NCI-H128 (cell line): ENCODE measurements at regions not wholly inside any gene's neighbourhood (a gene's known extent, or its start where the extent isn't known, plus 50 kb on each side); places are given as distances from the start of the nearest gene placed in this dataset.

Source experiments
- DNase-seq: peaks from one replicate; lab custom pipeline; 2025; ENCODE audit not compliant: unreplicated experiment; lab: John Stamatoyannopoulos, UW

- DNase-seq = no peak
These were observed 53.8 kb upstream of the VCX start for GRCh38 chrX:7789200-7789599.

GRCh38 chrX:7788334-7788733, 54.6 kb upstream of the VCX start:
- no peak for DNase-seq

GRCh38 chrX:7787714-7788113, 55.3 kb upstream of the VCX start:
- DNase-seq = no peak

GRCh38 chrX:7784580-7784979, 58.4 kb upstream of the VCX start:
- no peak for DNase-seq

GRCh38 chrX:7779644-7780043, 63.3 kb upstream of the VCX start:
- DNase-seq = no peak

- no peak for DNase-seq
These were observed 67.0 kb upstream of the VCX start for GRCh38 chrX:7775987-7776386.

- DNase-seq = no peak
These were observed 71.1 kb upstream of the VCX start for GRCh38 chrX:7771788-7772438.

GRCh38 chrX:7759830-7760229, 83.1 kb upstream of the VCX start:
- no peak for DNase-seq

- no peak for DNase-seq
These were observed 96.1 kb upstream of the VCX start for GRCh38 chrX:7746856-7747255.

GRCh38 chrX:7730071-7730470, 112.9 kb upstream of the VCX start:
- no peak for DNase-seq

- DNase-seq = no peak
These were observed 122.5 kb upstream of the VCX start for GRCh38 chrX:7720519-7720918.

- DNase-seq = no peak
These were observed 128.6 kb upstream of the VCX start for GRCh38 chrX:7714351-7714750.

GRCh38 chrX:7711167-7711566, 131.8 kb upstream of the VCX start:
- DNase-seq = no peak

GRCh38 chrX:7709845-7710244, 133.1 kb upstream of the VCX start:
- no peak for DNase-seq

- DNase-seq = no peak
These were observed 136.9 kb upstream of the VCX start for GRCh38 chrX:7706032-7706431.

GRCh38 chrX:7704205-7704604, 138.8 kb upstream of the VCX start:
- no peak for DNase-seq

- no peak for DNase-seq
These were observed 144.7 kb upstream of the VCX start for GRCh38 chrX:7698248-7698647.

- DNase-seq = no peak
These were observed 152.1 kb upstream of the VCX start for GRCh38 chrX:7690842-7691241.

GRCh38 chrX:7689791-7690412, 153.1 kb upstream of the VCX start:
- peak; percentile 5 for DNase-seq

- DNase-seq = no peak
These were observed 162.8 kb upstream of the VCX start for GRCh38 chrX:7680181-7680580.

GRCh38 chrX:7654316-7654715, 188.7 kb upstream of the VCX start:
- no peak for DNase-seq

- no peak for DNase-seq
These were observed 195.1 kb upstream of the VCX start for GRCh38 chrX:7647831-7648230.

GRCh38 chrX:7641141-7641540, 201.8 kb upstream of the VCX start:
- DNase-seq = no peak
